Ovary (tissue), 3 donors: ENCODE measurements at regions not wholly inside any gene's neighbourhood (a gene's known extent, or its start where the extent isn't known, plus 50 kb on each side); places are given as distances from the start of the nearest gene placed in this dataset.

ENCODE experiments used
- CTCF ChIP-seq, 3 donors: fragments of 450-650 bp in 2 of 3; fragments of 200-600 bp in 1 of 3; IDR thresholded peaks; one replicate each; pipeline versions ENCODE4 v1.5.1 to v1.8.0; 2016 to 2022; ENCODE audit warnings: antibody characterized with exemption in 3 of 3, mild to moderate bottlenecking in 1 of 3
- EP300 ChIP-seq: sonication (generic); formaldehyde crosslinking; IDR thresholded peaks from one replicate; pipeline ENCODE4 v1.6.1; 2017; ENCODE audit warnings: antibody characterized with exemption
- POLR2A ChIP-seq: fragments of 450-650 bp; IDR thresholded peaks from one replicate; pipeline ENCODE4 v1.6.1; 2017; ENCODE audit warnings: antibody characterized with exemption, mild to moderate bottlenecking, moderate library complexity
- donor health status: DM: no; HTN: no; CAD: no.

GRCh38 chr5:176748967-176749935 lies 61.1 kb upstream of the UNC5A start:
- TF ChIP-seq CTCF (IDR thresholded peaks at IDR 0.05) (no peak), EP300 (no peak), POLR2A (no peak)
